Urinary bladder (tissue), 4 donors: ENCODE measurements at regions not wholly inside any gene's neighbourhood (a gene's known extent, or its start where the extent isn't known, plus 50 kb on each side); places are given as distances from the start of the nearest gene placed in this dataset. TPM values are rescaled to one million over a fixed set of nuclear protein-coding genes. Genes with fewer than 3 reads are reported as not detected.

Experiments
- DNase-seq: peaks from one replicate; pipeline ENCODE4 v3.0.0-alpha.2; 2015; ENCODE audit errors: extremely low spot score
- H3K27ac ChIP-seq: one replicate; pipeline ENCODE4 v1.5.1; 2013; ENCODE audit warnings: low read depth, mild to moderate bottlenecking, moderate library complexity
- H3K36me3 ChIP-seq: one replicate; pipeline ENCODE4 v1.6.1; 2013; ENCODE audit warnings: mild to moderate bottlenecking, moderate library complexity; ENCODE audit not compliant: insufficient read depth
- H3K4me1 ChIP-seq: one replicate; pipeline ENCODE4 v1.6.1; 2013; ENCODE audit warnings: mild to moderate bottlenecking, moderate library complexity; ENCODE audit not compliant: insufficient read depth
- H3K4me3 ChIP-seq: one replicate; pipeline ENCODE4 v1.5.1; 2013; ENCODE audit warnings: low read depth, low read length
- WGBS: extraction: QIAGEN DNeasy Blood & Tissue Kit; methylation state at CpG from one replicate; pipeline ENCODE4 v1.1.7; 2013; 5-methylcytosine and 5-hydroxymethylcytosine counted together
- small RNA-seq: library from RNA; depleted of rRNA; stranded (forward); fragments of <200 nt; gene quantifications from one replicate; pipeline ENCODE3, GENCODE V24; 2014
- donor health status: healthy with polysubstance abuse.
- donor health status: healthy.

- no peak overlapping the region for H3K4me3 ChIP-seq
- H3K4me1 ChIP-seq = no peaks in the 10 kb centered on the region
- H3K27ac ChIP-seq = no peak overlapping the region
- DNase-seq = no peak
- no peaks in the 10 kb centered on the region for H3K36me3 ChIP-seq
- WGBS = 85% methylated on average over 3 of the region's 3 CpGs
Observed at GRCh38 chr15:67999320-68000100, 54.6 kb upstream of the PIAS1 start.

- H3K36me3 ChIP-seq = no peaks in the 10 kb centered on the region
- no peak overlapping the region for H3K27ac ChIP-seq
- H3K4me1 ChIP-seq = no peaks in the 10 kb centered on the region
- DNase-seq = no peak
- H3K4me3 ChIP-seq = no peak overlapping the region
Observed at GRCh38 chr15:68000754-68001153, 53.4 kb upstream of the PIAS1 start.

- 77% methylated on average over 4 of the region's 4 CpGs for WGBS
- Histone ChIP-seq H3K4me3 (no peak overlapping the region), H3K4me1 (no peaks in the 10 kb centered on the region), H3K27ac (no peak overlapping the region), H3K36me3 (no peaks in the 10 kb centered on the region)
- DNase-seq = no peak
Observed at GRCh38 chr15:68001811-68002210, 52.3 kb upstream of the PIAS1 start.

GRCh38 chr15:68003297-68003696 lies 50.8 kb upstream of the PIAS1 start:
- H3K4me1 ChIP-seq = no peaks in the 10 kb centered on the region
- 98% methylated on average over 6 of the region's 6 CpGs for WGBS
- no peak overlapping the region for H3K4me3 ChIP-seq
- no peak for DNase-seq
- no peak overlapping the region for H3K27ac ChIP-seq
- no peaks in the 10 kb centered on the region for H3K36me3 ChIP-seq

Small RNA genes lying in the stretch of these regions (small RNA-seq; reads per million reads assigned to genes)
- gene AC022254.1 = not detected
